Liver (tissue), 3 donors: ENCODE measurements at regions not wholly inside any gene's neighbourhood (a gene's known extent, or its start where the extent isn't known, plus 50 kb on each side); places are given as distances from the start of the nearest gene placed in this dataset.

Experiments used
- CTCF ChIP-seq: fragments of 150-350 bp; IDR thresholded peaks from 2 replicates; pipeline ENCODE4 v1.5.1; 2017; ENCODE audit warnings: improper control_type of control experiment, low read depth, low read length; ENCODE audit not compliant: missing input control
- EGR1 ChIP-seq, 2 donors: IDR thresholded peaks; 2 replicates each; pipeline ENCODE4 v1.6.1; 2016 to 2018; ENCODE audit warnings: antibody characterized with exemption in 2 of 2, low read depth in 2 of 2
- FOXA1 ChIP-seq: IDR thresholded peaks from 2 replicates; pipeline ENCODE4 v1.6.1; 2016; ENCODE audit warnings: antibody characterized with exemption
- GABPA ChIP-seq, 2 donors: IDR thresholded peaks in 1 of 2; conservative IDR thresholded peaks in 1 of 2; 2 replicates each; pipeline ENCODE4 v1.6.1; 2016; ENCODE audit warnings: antibody characterized with exemption in 2 of 2, mild to moderate bottlenecking in 1 of 2, moderate library complexity in 1 of 2
- HNF4A ChIP-seq, 2 donors: conservative IDR thresholded peaks; 2 replicates each; pipeline ENCODE4 v1.6.1; 2016; ENCODE audit warnings: antibody characterized with exemption in 2 of 2, mild to moderate bottlenecking in 2 of 2
- JUND ChIP-seq, 2 donors: IDR thresholded peaks; 2 replicates each; pipeline ENCODE4 v1.6.1; 2016; ENCODE audit warnings: antibody characterized with exemption in 2 of 2
- MAX ChIP-seq: IDR thresholded peaks from 2 replicates; pipeline ENCODE4 v1.6.1; 2016; ENCODE audit warnings: antibody characterized with exemption
- RAD21 ChIP-seq, 2 donors: IDR thresholded peaks; 2 replicates each; pipeline ENCODE4 v1.6.1; 2016; ENCODE audit warnings: antibody characterized with exemption in 2 of 2, mild to moderate bottlenecking in 2 of 2
- REST ChIP-seq: IDR thresholded peaks from 2 replicates; pipeline ENCODE4 v1.6.1; 2016; ENCODE audit warnings: antibody characterized with exemption, mild to moderate bottlenecking
- RXRA ChIP-seq, 2 donors: IDR thresholded peaks; 2 replicates each; pipeline ENCODE4 v1.6.1; 2017 to 2018; ENCODE audit warnings: antibody characterized with exemption in 2 of 2, mild to moderate bottlenecking in 1 of 2
- SP1 ChIP-seq: IDR thresholded peaks from 2 replicates; pipeline ENCODE4 v1.6.1; 2018; ENCODE audit warnings: antibody characterized with exemption, mild to moderate bottlenecking
- TAF1 ChIP-seq: conservative IDR thresholded peaks from 2 replicates; pipeline ENCODE4 v1.6.1; 2016; ENCODE audit warnings: antibody characterized with exemption, mild to moderate bottlenecking
- YY1 ChIP-seq: IDR thresholded peaks from 2 replicates; pipeline ENCODE4 v1.6.1; 2016; ENCODE audit warnings: antibody characterized with exemption, mild to moderate bottlenecking
- ZBTB33 ChIP-seq: IDR thresholded peaks from 2 replicates; pipeline ENCODE4 v1.6.1; 2016; ENCODE audit warnings: antibody characterized with exemption
- donor health status: healthy.
- donor health status: healthy.

GRCh38 chr17:73840829-73841228, 196.6 kb upstream of the SDK2 start:
- no peak for TF ChIP-seq CTCF
- TF ChIP-seq TAF1: no peak
- no peak for TF ChIP-seq RAD21 (IDR thresholded peaks at IDR 0.05)
- no peak for TF ChIP-seq REST
- TF ChIP-seq JUND (IDR thresholded peaks at IDR 0.05): no peak
- no peak for TF ChIP-seq SP1
- no peak for TF ChIP-seq EGR1 (IDR thresholded peaks at IDR 0.05; ENCODE audit: low read depth in 2 of 2)
- no peak for TF ChIP-seq HNF4A (conservative IDR thresholded peaks at IDR 0.05)
- no peak for TF ChIP-seq MAX
- no peak for TF ChIP-seq YY1
- no peak for TF ChIP-seq GABPA (IDR thresholded peaks at IDR 0.05 in 1 of 2, conservative IDR thresholded peaks at IDR 0.05 in 1 of 2)
- TF ChIP-seq ZBTB33: no peak
- no peak for TF ChIP-seq FOXA1
- TF ChIP-seq RXRA (IDR thresholded peaks at IDR 0.05): no peak
